ENCODE measurements at regions not wholly inside any gene's neighbourhood (a gene's known extent, or its start where the extent isn't known, plus 50 kb on each side); places are given as distances from the start of the nearest gene placed in this dataset.

DNA sequence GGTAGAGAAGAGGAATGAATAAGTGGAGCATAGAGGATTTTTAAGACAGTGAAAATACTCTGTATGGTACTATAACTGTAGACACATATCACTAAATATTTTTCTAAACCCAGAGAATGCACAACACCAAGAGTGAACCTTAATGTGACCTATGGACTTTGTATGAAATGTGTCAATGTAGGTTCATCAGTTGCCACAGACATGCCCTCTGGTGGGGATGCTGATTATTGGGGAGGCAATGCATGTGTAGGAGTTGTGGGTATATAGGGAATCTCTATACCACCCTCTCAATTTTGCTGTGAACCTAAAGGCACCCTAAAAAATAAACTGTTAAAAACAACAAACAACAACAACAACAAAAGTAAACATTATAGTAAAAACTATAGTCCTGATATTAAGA lies 293.7 kb downstream of the RNF144B start:
- Histone ChIP-seq H3K9me2 (replicated peaks; ENCODE audit: insufficient read depth, low read length) (no peaks in the 10 kb centered on the region), H3K9me3 (ENCODE audit: low read length) (no peaks in the 10 kb centered on the region), H3K27ac (ENCODE audit: low read length) (no peak overlapping the region), H3K4me2 (ENCODE audit: low read depth, low read length, poor library complexity, severe bottlenecking) (no peak overlapping the region), H4K20me1 (ENCODE audit: insufficient read depth, low read depth, low read length) (no peaks in the 10 kb centered on the region), H3K27me3 (ENCODE audit: low read length) (no peaks in the 10 kb centered on the region), H3K36me3 (ENCODE audit: insufficient read depth, low read length) (no peaks in the 10 kb centered on the region), H3K9ac (ENCODE audit: low read length) (no peak overlapping the region), H3K79me2 (ENCODE audit: low read length) (no peaks in the 10 kb centered on the region), H3K4me3 (ENCODE audit: low read length) (no peak overlapping the region), H3K4me1 (ENCODE audit: low read length) (no peaks in the 10 kb centered on the region), H2AFZ (ENCODE audit: low read length) (no peak overlapping the region)
- DNase-seq, result peak; percentile 45

DNA sequence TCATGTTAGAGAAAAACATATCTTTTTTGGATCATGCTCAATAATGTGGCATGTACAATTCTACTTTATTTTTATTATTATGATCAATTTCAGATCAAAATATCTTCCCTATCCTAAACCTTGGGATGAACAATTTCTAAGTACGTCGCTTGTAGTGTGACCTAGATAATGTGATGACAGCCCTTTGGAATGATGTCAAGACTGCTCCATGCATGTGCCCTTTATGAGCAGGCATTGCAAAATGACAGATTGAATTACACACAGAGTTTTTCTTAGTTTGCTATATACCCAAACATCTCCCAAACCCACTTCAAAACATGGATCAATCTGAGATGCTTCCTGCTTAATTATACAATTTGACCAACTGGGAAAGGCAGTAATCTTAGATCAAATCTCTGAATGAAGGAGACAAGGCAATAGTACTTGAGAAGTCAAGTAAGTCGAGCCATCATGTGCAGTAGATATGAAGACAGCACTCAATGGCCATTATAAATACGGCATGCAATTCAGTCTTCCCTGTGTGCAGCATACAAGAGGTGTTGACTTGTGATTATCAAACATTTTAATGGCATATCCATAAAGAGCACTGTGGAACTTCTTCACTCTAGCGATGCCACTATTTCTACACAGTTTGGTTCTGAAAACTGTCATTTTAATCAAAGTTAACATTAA lies 294.8 kb downstream of the RNF144B start:
- Histone ChIP-seq H3K36me3 (ENCODE audit: insufficient read depth, low read length) (no peaks in the 10 kb centered on the region), H3K79me2 (ENCODE audit: low read length) (no peaks in the 10 kb centered on the region), H3K27me3 (ENCODE audit: low read length) (0 out of 2 replicates have a peak, but pooled peaks cover 2% of the 10 kb centered on the region), H3K4me1 (ENCODE audit: low read length) (no peaks in the 10 kb centered on the region), H3K4me2 (ENCODE audit: low read depth, low read length, poor library complexity, severe bottlenecking) (no peak overlapping the region), H2AFZ (ENCODE audit: low read length) (no peak overlapping the region), H3K27ac (ENCODE audit: low read length) (no peak overlapping the region), H3K9ac (ENCODE audit: low read length) (no peak overlapping the region), H4K20me1 (ENCODE audit: insufficient read depth, low read depth, low read length) (no peaks in the 10 kb centered on the region), H3K4me3 (ENCODE audit: low read length) (no peak overlapping the region), H3K9me3 (ENCODE audit: low read length) (no peaks in the 10 kb centered on the region), H3K9me2 (replicated peaks; ENCODE audit: insufficient read depth, low read length) (no peaks in the 10 kb centered on the region)
- no peak for DNase-seq

DNA sequence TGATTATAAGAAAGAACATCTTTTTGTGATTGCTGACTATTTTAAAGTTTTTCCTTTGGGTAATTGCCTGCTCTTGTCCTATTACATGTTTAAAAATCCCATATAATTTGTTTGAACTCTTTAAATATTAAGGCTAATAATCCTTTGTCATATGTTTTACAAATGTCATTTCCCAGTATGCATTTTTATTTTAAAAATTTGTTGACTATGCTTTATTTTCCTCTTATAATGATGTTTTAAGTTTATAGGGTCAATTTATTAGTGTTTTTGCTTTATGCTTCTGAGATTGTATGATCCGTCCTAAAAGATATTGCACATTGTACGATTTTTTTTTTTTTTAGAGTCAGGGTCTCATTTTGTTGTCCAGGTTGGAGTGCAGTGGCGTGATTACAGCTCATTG lies 297.2 kb downstream of the RNF144B start:
- Histone ChIP-seq H3K9ac (ENCODE audit: low read length) (no peak overlapping the region), H3K36me3 (ENCODE audit: insufficient read depth, low read length) (no peaks in the 10 kb centered on the region), H3K79me2 (ENCODE audit: low read length) (no peaks in the 10 kb centered on the region), H3K27ac (ENCODE audit: low read length) (no peak overlapping the region), H3K27me3 (ENCODE audit: low read length) (0 out of 2 replicates have a peak, but pooled peaks cover 2% of the 10 kb centered on the region), H3K4me2 (ENCODE audit: low read depth, low read length, poor library complexity, severe bottlenecking) (no peak overlapping the region), H3K9me3 (ENCODE audit: low read length) (no peaks in the 10 kb centered on the region), H2AFZ (ENCODE audit: low read length) (no peak overlapping the region), H3K9me2 (replicated peaks; ENCODE audit: insufficient read depth, low read length) (no peaks in the 10 kb centered on the region), H4K20me1 (ENCODE audit: insufficient read depth, low read depth, low read length) (no peaks in the 10 kb centered on the region), H3K4me1 (ENCODE audit: low read length) (no peaks in the 10 kb centered on the region), H3K4me3 (ENCODE audit: low read length) (no peak overlapping the region)
- DNase-seq, result no peak

DNA sequence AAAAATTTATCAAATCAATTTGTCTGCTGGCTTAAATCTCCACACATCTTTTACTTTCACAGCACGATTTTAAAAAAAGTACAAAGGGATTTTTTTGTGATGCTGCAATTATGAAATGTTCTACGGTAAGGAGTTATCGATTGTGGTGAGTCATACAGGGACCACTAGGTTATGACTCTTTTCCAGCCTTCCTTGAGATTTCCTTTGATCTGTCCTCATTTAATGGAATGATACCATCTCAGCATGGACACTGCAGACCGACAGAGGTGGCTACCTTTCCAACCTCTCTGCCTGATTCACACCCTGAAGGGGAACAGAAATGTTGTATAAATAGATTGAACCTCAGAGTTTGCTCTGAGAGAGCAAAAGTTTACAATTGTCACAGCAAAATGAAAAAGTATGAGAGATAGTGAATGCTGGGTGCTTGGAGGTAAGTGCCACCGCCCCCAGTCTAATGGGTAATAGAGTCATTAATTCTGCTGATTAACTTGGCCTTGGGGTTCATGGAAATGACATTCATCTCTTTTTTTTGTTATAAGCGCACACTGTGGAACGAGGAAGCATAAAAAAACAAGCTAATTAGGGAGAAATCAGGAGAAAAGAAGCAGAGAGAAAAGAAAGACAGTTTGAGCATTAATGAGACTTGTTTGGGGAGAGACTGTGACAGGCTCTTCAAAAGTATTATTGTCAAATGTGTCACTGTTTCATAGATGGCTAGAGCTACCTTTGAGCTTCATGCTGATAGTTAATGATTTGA lies 306.0 kb downstream of the RNF144B start:
- Histone ChIP-seq H4K20me1 (ENCODE audit: insufficient read depth, low read depth, low read length) (no peaks in the 10 kb centered on the region), H3K9me2 (replicated peaks; ENCODE audit: insufficient read depth, low read length) (no peaks in the 10 kb centered on the region), H3K4me2 (ENCODE audit: low read depth, low read length, poor library complexity, severe bottlenecking) (no peak overlapping the region), H3K4me1 (ENCODE audit: low read length) (no peaks in the 10 kb centered on the region), H3K27me3 (ENCODE audit: low read length) (no peaks in the 10 kb centered on the region), H3K27ac (ENCODE audit: low read length) (no peak overlapping the region), H3K36me3 (ENCODE audit: insufficient read depth, low read length) (no peaks in the 10 kb centered on the region), H3K4me3 (ENCODE audit: low read length) (no peak overlapping the region), H2AFZ (ENCODE audit: low read length) (no peak overlapping the region), H3K79me2 (ENCODE audit: low read length) (no peaks in the 10 kb centered on the region), H3K9me3 (ENCODE audit: low read length) (no peaks in the 10 kb centered on the region), H3K9ac (ENCODE audit: low read length) (no peak overlapping the region)
- no peak for DNase-seq

DNA sequence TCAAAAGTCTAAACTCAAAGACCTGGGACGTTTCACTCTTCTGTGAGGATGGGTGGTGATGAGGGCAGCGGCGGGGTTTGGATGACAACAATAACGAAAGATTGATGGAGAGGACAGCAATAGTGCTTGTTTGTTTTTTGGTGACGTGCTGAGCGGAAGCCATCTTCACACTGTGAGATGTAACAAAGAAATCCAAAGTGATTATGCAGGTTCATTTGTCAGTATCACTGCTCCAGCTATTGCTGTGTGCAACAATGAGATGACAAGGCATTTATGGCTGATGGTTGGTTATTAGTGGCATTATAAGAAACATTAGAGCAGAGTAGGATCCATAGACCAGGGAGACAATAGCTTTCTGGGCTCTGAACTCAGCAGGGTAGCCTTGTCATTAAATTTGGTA lies 306.7 kb downstream of the RNF144B start:
- Histone ChIP-seq H2AFZ (ENCODE audit: low read length) (no peak overlapping the region), H3K9me2 (replicated peaks; ENCODE audit: insufficient read depth, low read length) (no peaks in the 10 kb centered on the region), H3K36me3 (ENCODE audit: insufficient read depth, low read length) (no peaks in the 10 kb centered on the region), H3K9me3 (ENCODE audit: low read length) (no peaks in the 10 kb centered on the region), H4K20me1 (ENCODE audit: insufficient read depth, low read depth, low read length) (no peaks in the 10 kb centered on the region), H3K27ac (ENCODE audit: low read length) (no peak overlapping the region), H3K4me2 (ENCODE audit: low read depth, low read length, poor library complexity, severe bottlenecking) (no peak overlapping the region), H3K9ac (ENCODE audit: low read length) (no peak overlapping the region), H3K4me3 (ENCODE audit: low read length) (no peak overlapping the region), H3K79me2 (ENCODE audit: low read length) (no peaks in the 10 kb centered on the region), H3K27me3 (ENCODE audit: low read length) (no peaks in the 10 kb centered on the region), H3K4me1 (ENCODE audit: low read length) (no peaks in the 10 kb centered on the region)
- no peak for DNase-seq

DNA sequence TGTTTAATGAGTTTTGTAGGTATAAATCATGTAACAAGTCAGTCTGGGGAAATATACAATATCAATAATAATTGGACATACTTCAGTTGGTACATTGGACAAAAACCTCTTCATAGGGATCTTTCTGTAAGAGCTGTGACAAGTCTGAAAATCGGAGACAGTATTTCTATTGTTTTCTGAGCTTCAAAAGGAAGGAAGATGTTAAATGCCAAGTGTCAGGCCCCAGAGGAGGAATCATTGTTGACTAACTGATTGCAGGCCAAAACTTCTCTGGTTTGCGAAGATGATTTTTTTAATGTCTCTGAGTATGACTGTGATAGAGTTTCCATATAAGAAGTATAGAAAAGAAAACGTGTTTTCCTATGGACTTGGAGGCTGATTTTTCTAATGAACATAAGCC lies 316.4 kb downstream of the RNF144B start:
- Histone ChIP-seq H2AFZ (ENCODE audit: low read length) (no peak overlapping the region), H3K27ac (ENCODE audit: low read length) (no peak overlapping the region), H3K27me3 (ENCODE audit: low read length) (no peaks in the 10 kb centered on the region), H3K4me3 (ENCODE audit: low read length) (no peak overlapping the region), H3K4me1 (ENCODE audit: low read length) (no peaks in the 10 kb centered on the region), H3K36me3 (ENCODE audit: insufficient read depth, low read length) (no peaks in the 10 kb centered on the region), H3K79me2 (ENCODE audit: low read length) (no peaks in the 10 kb centered on the region), H4K20me1 (ENCODE audit: insufficient read depth, low read depth, low read length) (no peaks in the 10 kb centered on the region), H3K9ac (ENCODE audit: low read length) (no peak overlapping the region), H3K9me2 (replicated peaks; ENCODE audit: insufficient read depth, low read length) (no peaks in the 10 kb centered on the region), H3K9me3 (ENCODE audit: low read length) (no peaks in the 10 kb centered on the region), H3K4me2 (ENCODE audit: low read depth, low read length, poor library complexity, severe bottlenecking) (no peak overlapping the region)
- DNase-seq, result no peak

DNA sequence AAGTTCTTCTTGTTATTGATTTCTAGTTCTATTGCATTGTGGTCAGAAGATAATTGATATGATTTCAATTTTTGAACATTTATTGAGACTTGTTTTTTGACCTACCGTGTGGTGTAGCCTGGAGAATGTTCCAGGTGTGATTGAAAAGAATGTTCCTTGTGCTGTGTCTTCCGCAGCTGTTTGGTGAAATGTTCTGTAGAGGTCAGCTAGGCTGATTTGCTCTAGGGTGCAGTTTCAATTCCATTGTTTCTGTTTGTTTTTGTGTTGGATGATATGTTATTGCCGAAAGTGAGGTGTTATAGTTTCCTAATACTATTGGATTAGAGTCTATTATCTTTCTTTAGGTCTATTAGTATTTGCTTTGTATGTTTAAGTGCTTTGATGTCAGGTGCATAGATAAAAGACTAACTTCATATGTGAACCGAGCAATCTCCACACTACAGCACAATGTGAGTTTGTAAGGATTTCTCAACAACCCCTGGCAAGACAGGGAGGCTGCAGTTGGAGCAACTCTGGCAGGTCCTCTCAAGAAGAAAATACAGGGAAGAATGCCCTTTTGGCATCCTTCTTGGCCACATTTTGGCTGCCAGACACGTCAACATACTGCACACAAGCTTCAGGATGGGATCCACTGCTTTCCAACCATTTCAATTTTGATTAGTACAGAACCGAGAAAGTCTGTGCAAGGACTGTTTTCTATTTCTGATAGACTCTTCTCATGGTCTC lies 320.7 kb downstream of the RNF144B start:
- no peak for DNase-seq
- Histone ChIP-seq H3K4me3 (ENCODE audit: low read length) (no peak overlapping the region), H3K4me1 (ENCODE audit: low read length) (no peaks in the 10 kb centered on the region), H3K27me3 (ENCODE audit: low read length) (no peaks in the 10 kb centered on the region), H3K36me3 (ENCODE audit: insufficient read depth, low read length) (no peaks in the 10 kb centered on the region), H3K9ac (ENCODE audit: low read length) (no peak overlapping the region), H2AFZ (ENCODE audit: low read length) (no peak overlapping the region), H4K20me1 (ENCODE audit: insufficient read depth, low read depth, low read length) (no peaks in the 10 kb centered on the region), H3K9me3 (ENCODE audit: low read length) (no peaks in the 10 kb centered on the region), H3K9me2 (replicated peaks; ENCODE audit: insufficient read depth, low read length) (no peaks in the 10 kb centered on the region), H3K27ac (ENCODE audit: low read length) (no peak overlapping the region), H3K79me2 (ENCODE audit: low read length) (no peaks in the 10 kb centered on the region), H3K4me2 (ENCODE audit: low read depth, low read length, poor library complexity, severe bottlenecking) (no peak overlapping the region)

DNA sequence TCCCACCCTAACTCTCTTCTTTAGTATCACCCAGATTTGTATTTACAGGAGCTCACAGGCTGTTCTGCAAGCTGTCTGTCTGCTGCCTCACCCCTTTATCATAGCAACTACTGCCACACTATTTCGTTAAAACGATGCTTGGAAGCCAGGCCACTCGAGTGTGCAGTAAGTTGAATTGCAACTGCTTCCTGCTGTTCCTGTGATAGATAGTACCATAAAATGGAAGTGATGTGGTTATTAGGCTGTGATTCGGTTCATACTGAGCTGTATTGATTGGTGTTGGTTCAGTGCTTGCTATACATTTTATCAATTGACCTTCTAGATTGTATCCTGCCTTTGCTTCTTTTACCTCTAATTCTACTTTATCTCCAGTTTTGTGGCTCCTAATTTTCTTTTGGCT lies 325.4 kb downstream of the RNF144B start:
- Histone ChIP-seq H3K9me2 (replicated peaks; ENCODE audit: insufficient read depth, low read length) (no peaks in the 10 kb centered on the region), H3K4me2 (ENCODE audit: low read depth, low read length, poor library complexity, severe bottlenecking) (no peak overlapping the region), H3K36me3 (ENCODE audit: insufficient read depth, low read length) (no peaks in the 10 kb centered on the region), H4K20me1 (ENCODE audit: insufficient read depth, low read depth, low read length) (no peaks in the 10 kb centered on the region), H3K4me3 (ENCODE audit: low read length) (no peak overlapping the region), H2AFZ (ENCODE audit: low read length) (no peak overlapping the region), H3K79me2 (ENCODE audit: low read length) (no peaks in the 10 kb centered on the region), H3K9ac (ENCODE audit: low read length) (no peak overlapping the region), H3K9me3 (ENCODE audit: low read length) (no peaks in the 10 kb centered on the region), H3K27ac (ENCODE audit: low read length) (no peak overlapping the region), H3K4me1 (ENCODE audit: low read length) (no peaks in the 10 kb centered on the region), H3K27me3 (ENCODE audit: low read length) (no peaks in the 10 kb centered on the region)
- DNase-seq, result no peak
